ACC112 (cell line): ENCODE measurements at regions not wholly inside any gene's neighbourhood (a gene's known extent, or its start where the extent isn't known, plus 50 kb on each side); places are given as distances from the start of the nearest gene placed in this dataset.

ENCODE experiments used
- H2AFZ ChIP-seq: fragments of 200-600 bp; sonication (generic); one replicate; pipeline ENCODE4 v1.6.0; 2017; ENCODE audit warnings: antibody characterized with exemption, low read length; ENCODE audit not compliant: unreplicated experiment
- H3K27ac ChIP-seq: fragments of 200-600 bp; sonication (generic); 2 replicates; pipeline ENCODE4 v1.5.1; 2014; ENCODE audit warnings: low read depth, mild to moderate bottlenecking, antibody characterized with exemption, low read length, moderate library complexity
- H3K27me3 ChIP-seq: fragments of 200-600 bp; sonication (generic); 2 replicates; pipeline ENCODE4 v1.6.1; 2014; ENCODE audit warnings: mild to moderate bottlenecking, antibody characterized with exemption, low read length, moderate library complexity, mixed read lengths; ENCODE audit not compliant: insufficient read depth
- H3K36me3 ChIP-seq: fragments of 200-600 bp; sonication (generic); 2 replicates; pipeline ENCODE4 v1.6.1; 2016; ENCODE audit warnings: mild to moderate bottlenecking, antibody characterized with exemption, low read length, moderate library complexity, mixed read lengths; ENCODE audit not compliant: insufficient read depth
- H3K4me1 ChIP-seq: fragments of 200-600 bp; sonication (generic); one replicate; pipeline ENCODE4 v1.6.1; 2016; ENCODE audit warnings: low read length, mixed read lengths; ENCODE audit not compliant: insufficient read depth, unreplicated experiment, control insufficient read depth
- H3K4me3 ChIP-seq: fragments of 200-600 bp; sonication (generic); 2 replicates; pipeline ENCODE4 v1.5.1; 2014; ENCODE audit warnings: mild to moderate bottlenecking, low read depth, low read length
- H3K79me2 ChIP-seq: fragments of 200-600 bp; sonication (generic); one replicate; pipeline ENCODE4 v1.6.0; 2016; ENCODE audit warnings: low read length; ENCODE audit not compliant: control insufficient read depth, unreplicated experiment, insufficient read depth

GRCh38 chr3:64932016-64932518 is 244.3 kb upstream of the ADAMTS9 start:
- no peak overlapping the region for H3K4me3 ChIP-seq

GRCh38 chr3:64930891-64931290 is 243.1 kb upstream of the ADAMTS9 start:
- no peak overlapping the region for H3K4me3 ChIP-seq
- H3K27me3 ChIP-seq = no peaks in the 10 kb centered on the region
- no peak overlapping the region for H2AFZ ChIP-seq
- no peaks in the 10 kb centered on the region for H3K4me1 ChIP-seq
- no peaks in the 10 kb centered on the region for H3K79me2 ChIP-seq
- no peak overlapping the region for H3K27ac ChIP-seq
- no peaks in the 10 kb centered on the region for H3K36me3 ChIP-seq

More at GRCh38 chr3:64932016-64932518, 244.3 kb upstream of the ADAMTS9 start:
- Histone ChIP-seq H3K27me3 (no peaks in the 10 kb centered on the region), H3K4me1 (no peaks in the 10 kb centered on the region), H2AFZ (no peak overlapping the region), H3K27ac (no peak overlapping the region), H3K79me2 (no peaks in the 10 kb centered on the region), H3K36me3 (no peaks in the 10 kb centered on the region)

- H3K36me3 ChIP-seq = no peaks in the 10 kb centered on the region
Measured at GRCh38 chr3:64928683-64929082, 240.9 kb upstream of the ADAMTS9 start.

GRCh38 chr3:64927689-64928088 is 239.9 kb upstream of the ADAMTS9 start:
- Histone ChIP-seq H3K4me3 (no peak overlapping the region), H3K4me1 (no peaks in the 10 kb centered on the region), H3K27ac (no peak overlapping the region), H3K36me3 (no peaks in the 10 kb centered on the region), H3K79me2 (no peaks in the 10 kb centered on the region), H2AFZ (no peak overlapping the region), H3K27me3 (no peaks in the 10 kb centered on the region)

More at GRCh38 chr3:64928683-64929082, 240.9 kb upstream of the ADAMTS9 start:
- no peaks in the 10 kb centered on the region for H3K27me3 ChIP-seq
- H2AFZ ChIP-seq = no peak overlapping the region
- no peak overlapping the region for H3K4me3 ChIP-seq
- H3K27ac ChIP-seq = no peak overlapping the region
- no peaks in the 10 kb centered on the region for H3K79me2 ChIP-seq
- H3K4me1 ChIP-seq = no peaks in the 10 kb centered on the region

GRCh38 chr3:64925575-64925974 is 237.8 kb upstream of the ADAMTS9 start:
- H3K79me2 ChIP-seq = no peaks in the 10 kb centered on the region
- H3K27me3 ChIP-seq = no peaks in the 10 kb centered on the region
- no peak overlapping the region for H3K4me3 ChIP-seq
- no peaks in the 10 kb centered on the region for H3K4me1 ChIP-seq
- H3K36me3 ChIP-seq = no peaks in the 10 kb centered on the region
- H3K27ac ChIP-seq = no peak overlapping the region
- no peak overlapping the region for H2AFZ ChIP-seq

GRCh38 chr3:64924961-64925360 is 237.2 kb upstream of the ADAMTS9 start:
- no peak overlapping the region for H3K27ac ChIP-seq
- no peak overlapping the region for H3K4me3 ChIP-seq
- H3K4me1 ChIP-seq = no peaks in the 10 kb centered on the region
- no peak overlapping the region for H2AFZ ChIP-seq
- H3K79me2 ChIP-seq = no peaks in the 10 kb centered on the region
- no peaks in the 10 kb centered on the region for H3K36me3 ChIP-seq
- H3K27me3 ChIP-seq = no peaks in the 10 kb centered on the region

GRCh38 chr3:64922213-64922612 is 234.4 kb upstream of the ADAMTS9 start:
- Histone ChIP-seq H3K4me3 (no peak overlapping the region), H3K4me1 (no peaks in the 10 kb centered on the region), H3K79me2 (no peaks in the 10 kb centered on the region), H2AFZ (no peak overlapping the region), H3K27me3 (no peaks in the 10 kb centered on the region), H3K36me3 (no peaks in the 10 kb centered on the region), H3K27ac (no peak overlapping the region)

GRCh38 chr3:64921281-64922065 is 233.7 kb upstream of the ADAMTS9 start:
- peaks cover under 1% of the 10 kb centered on the region for H3K4me1 ChIP-seq
- no peak overlapping the region for H3K27ac ChIP-seq
- H3K79me2 ChIP-seq = no peaks in the 10 kb centered on the region
- no peak overlapping the region for H2AFZ ChIP-seq
- no peaks in the 10 kb centered on the region for H3K27me3 ChIP-seq
- no peaks in the 10 kb centered on the region for H3K36me3 ChIP-seq
- H3K4me3 ChIP-seq = no peak overlapping the region

GRCh38 chr3:64919934-64920333 is 232.1 kb upstream of the ADAMTS9 start:
- Histone ChIP-seq H2AFZ (no peak overlapping the region), H3K27ac (no peak overlapping the region), H3K79me2 (no peaks in the 10 kb centered on the region), H3K4me3 (no peak overlapping the region), H3K36me3 (no peaks in the 10 kb centered on the region), H3K27me3 (no peaks in the 10 kb centered on the region), H3K4me1 (peaks cover 13% of the 10 kb centered on the region)

- H3K79me2 ChIP-seq = no peaks in the 10 kb centered on the region
- no peaks in the 10 kb centered on the region for H3K36me3 ChIP-seq
- no peaks in the 10 kb centered on the region for H3K27me3 ChIP-seq
- peaks cover 13% of the 10 kb centered on the region for H3K4me1 ChIP-seq
- H3K27ac ChIP-seq = no peak overlapping the region
- no peak overlapping the region for H3K4me3 ChIP-seq
- no peak overlapping the region for H2AFZ ChIP-seq
Measured at GRCh38 chr3:64918989-64919388, 231.2 kb upstream of the ADAMTS9 start.

GRCh38 chr3:64917914-64918453 is 230.2 kb upstream of the ADAMTS9 start:
- Histone ChIP-seq H3K79me2 (no peaks in the 10 kb centered on the region), H3K27ac (no peak overlapping the region), H3K36me3 (no peaks in the 10 kb centered on the region), H3K4me3 (no peak overlapping the region), H3K27me3 (no peaks in the 10 kb centered on the region), H3K4me1 (peaks cover 13% of the 10 kb centered on the region), H2AFZ (no peak overlapping the region)
